ENCODE measurements at regions not wholly inside any gene's neighbourhood (a gene's known extent, or its start where the extent isn't known, plus 50 kb on each side); places are given as distances from the start of the nearest gene placed in this dataset.

DNA sequence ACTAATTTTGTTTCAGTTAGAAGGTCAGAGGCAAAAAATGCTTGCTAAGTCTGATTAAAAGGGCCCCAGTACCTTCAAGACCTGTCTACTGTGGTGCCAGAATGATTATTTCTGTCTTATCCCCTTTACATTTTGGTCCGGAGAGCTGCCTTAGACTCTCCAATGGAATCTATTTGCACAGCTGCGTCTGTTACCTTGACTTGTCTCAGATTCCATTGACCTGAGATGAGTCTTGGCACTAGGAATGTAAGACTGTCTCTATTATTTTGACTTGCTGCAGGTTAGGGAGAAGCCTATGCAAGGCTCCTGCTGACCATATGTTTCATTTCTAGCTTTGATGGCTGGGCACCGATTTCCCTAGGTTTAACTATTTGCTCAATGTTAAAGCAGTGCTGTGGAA lies 457.6 kb downstream of the KCTD8 start:
- no peak for TF ChIP-seq YY1 (IDR thresholded peaks at IDR 0.05; ENCODE audit: insufficient read depth, insufficient read length)
- no peak for TF ChIP-seq ZNF274 (IDR thresholded peaks at IDR 0.05; ENCODE audit: low read depth, low read length)
- no peak for TF ChIP-seq SUZ12 (IDR thresholded peaks at IDR 0.05; ENCODE audit: extremely low read depth, insufficient read depth, insufficient read length)
